ENCODE measurements at regions not wholly inside any gene's neighbourhood (a gene's known extent, or its start where the extent isn't known, plus 50 kb on each side); places are given as distances from the start of the nearest gene placed in this dataset.

- H3K36me3 ChIP-seq (ENCODE audit: control insufficient read depth in 2 of 2, insufficient read depth in 1 of 2, low read length in 2 of 2): no peaks in the 10 kb centered on the region
- H3K4me3 ChIP-seq (ENCODE audit: low read depth, low read length): no peak overlapping the region
- POLR2A ChIA-PET: no interaction called here
- no peak for TF ChIP-seq ZNF335 (tag by site-specific recombination; conservative IDR thresholded peaks at IDR 0.05)
- TF ChIP-seq ZNF707 (tag by site-specific recombination; IDR thresholded peaks at IDR 0.05): no peak
- no peaks in the 10 kb centered on the region for H3K4me1 ChIP-seq (ENCODE audit: control insufficient read depth, insufficient read depth, low read length)
- CTCF ChIA-PET: interaction anchor here (0.8 kb wide), 1 partner anchor 144 kb away, joined by 3 read pairs; no protein-coding TSS in a partner anchor
- H3K9me3 ChIP-seq (ENCODE audit: control insufficient read depth, insufficient read depth, low read depth, low read length): no peaks in the 10 kb centered on the region
- H3K27ac ChIP-seq (ENCODE audit: extremely low read depth, low read depth, low read length): no peak overlapping the region
These were observed 349.4 kb upstream of the SPRED2 start for GRCh38 chr2:65781756-65782155.

DNA sequence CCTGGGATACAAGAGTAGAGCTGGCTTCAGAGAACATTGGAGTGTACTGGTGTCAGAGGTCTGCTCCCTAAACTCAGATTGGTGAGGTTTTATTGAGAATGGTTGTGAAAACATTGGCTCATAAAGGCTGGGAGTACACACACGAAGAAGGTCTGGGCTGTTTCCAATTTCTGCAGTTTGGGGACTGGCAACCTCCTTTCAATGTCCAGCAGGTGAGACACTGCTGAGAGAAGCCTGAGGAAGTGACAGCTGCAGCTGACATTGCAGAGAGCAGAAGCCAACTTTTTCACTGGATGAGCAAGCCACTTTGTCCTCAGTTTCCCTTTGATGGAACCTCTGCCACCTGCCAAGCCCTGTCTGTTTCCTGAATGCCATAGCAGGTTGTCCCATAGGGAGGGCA is 346.6 kb upstream of the SPRED2 start:
- Histone ChIP-seq H3K36me3 (ENCODE audit: control insufficient read depth in 2 of 2, insufficient read depth in 1 of 2, low read length in 2 of 2) (no peaks in the 10 kb centered on the region), H3K4me3 (ENCODE audit: low read depth, low read length) (no peak overlapping the region), H3K9me3 (ENCODE audit: control insufficient read depth, insufficient read depth, low read depth, low read length) (no peaks in the 10 kb centered on the region), H3K27ac (ENCODE audit: extremely low read depth, low read depth, low read length) (no peak overlapping the region), H3K4me1 (ENCODE audit: control insufficient read depth, insufficient read depth, low read length) (no peaks in the 10 kb centered on the region)
- TF ChIP-seq ZNF416 (tag by site-specific recombination; IDR thresholded peaks at IDR 0.05) (no peak), KLF10 (tag by site-specific recombination; IDR thresholded peaks at IDR 0.05) (no peak), ZNF10 (tag by site-specific recombination; IDR thresholded peaks at IDR 0.05) (no peak), ATF2 (tag by site-specific recombination; IDR thresholded peaks at IDR 0.05; ENCODE audit: low read depth) (no peak), ZNF426 (tag by site-specific recombination; IDR thresholded peaks at IDR 0.05) (no peak), ZNF501 (tag by site-specific recombination; IDR thresholded peaks at IDR 0.05) (no peak), ZNF335 (tag by site-specific recombination; conservative IDR thresholded peaks at IDR 0.05) (no peak), ZNF157 (tag by site-specific recombination; IDR thresholded peaks at IDR 0.05) (no peak), TCF7L2 (IDR thresholded peaks at IDR 0.05; ENCODE audit: borderline replicate concordance, low read depth, low read length) (no peak), ZFP3 (tag by site-specific recombination; IDR thresholded peaks at IDR 0.05; ENCODE audit: low read depth) (no peak), AEBP2 (tag by site-specific recombination; IDR thresholded peaks at IDR 0.05; ENCODE audit: borderline replicate concordance) (no peak), KLF7 (tag by site-specific recombination; IDR thresholded peaks at IDR 0.05; ENCODE audit: borderline replicate concordance) (no peak), ZNF660 (tag by site-specific recombination; IDR thresholded peaks at IDR 0.05) (no peak)
- ChIA-PET POLR2A (no interaction called here), CTCF (interaction anchor here (0.8 kb wide), 1 partner anchor 518 kb away, joined by 3 read pairs; no protein-coding TSS in a partner anchor)

GRCh38 chr2:65778137-65778536 is 345.7 kb upstream of the SPRED2 start:
- Histone ChIP-seq H3K4me1 (ENCODE audit: control insufficient read depth, insufficient read depth, low read length) (no peaks in the 10 kb centered on the region), H3K4me3 (ENCODE audit: low read depth, low read length) (no peak overlapping the region), H3K36me3 (ENCODE audit: control insufficient read depth in 2 of 2, insufficient read depth in 1 of 2, low read length in 2 of 2) (no peaks in the 10 kb centered on the region), H3K27ac (ENCODE audit: extremely low read depth, low read depth, low read length) (no peak overlapping the region), H3K9me3 (ENCODE audit: control insufficient read depth, insufficient read depth, low read depth, low read length) (no peaks in the 10 kb centered on the region)
- CTCF ChIA-PET: no interaction called here
- TF ChIP-seq REPIN1 (tag by site-specific recombination; IDR thresholded peaks at IDR 0.05; ENCODE audit: low read depth): no peak
- TF ChIP-seq REST (tag by site-specific recombination; IDR thresholded peaks at IDR 0.05): peak; percentile 47
- POLR2A ChIA-PET: no interaction called here
